ENCODE measurements at regions not wholly inside any gene's neighbourhood (a gene's known extent, or its start where the extent isn't known, plus 50 kb on each side); places are given as distances from the start of the nearest gene placed in this dataset.

- TF ChIP-seq, protein P1, sequence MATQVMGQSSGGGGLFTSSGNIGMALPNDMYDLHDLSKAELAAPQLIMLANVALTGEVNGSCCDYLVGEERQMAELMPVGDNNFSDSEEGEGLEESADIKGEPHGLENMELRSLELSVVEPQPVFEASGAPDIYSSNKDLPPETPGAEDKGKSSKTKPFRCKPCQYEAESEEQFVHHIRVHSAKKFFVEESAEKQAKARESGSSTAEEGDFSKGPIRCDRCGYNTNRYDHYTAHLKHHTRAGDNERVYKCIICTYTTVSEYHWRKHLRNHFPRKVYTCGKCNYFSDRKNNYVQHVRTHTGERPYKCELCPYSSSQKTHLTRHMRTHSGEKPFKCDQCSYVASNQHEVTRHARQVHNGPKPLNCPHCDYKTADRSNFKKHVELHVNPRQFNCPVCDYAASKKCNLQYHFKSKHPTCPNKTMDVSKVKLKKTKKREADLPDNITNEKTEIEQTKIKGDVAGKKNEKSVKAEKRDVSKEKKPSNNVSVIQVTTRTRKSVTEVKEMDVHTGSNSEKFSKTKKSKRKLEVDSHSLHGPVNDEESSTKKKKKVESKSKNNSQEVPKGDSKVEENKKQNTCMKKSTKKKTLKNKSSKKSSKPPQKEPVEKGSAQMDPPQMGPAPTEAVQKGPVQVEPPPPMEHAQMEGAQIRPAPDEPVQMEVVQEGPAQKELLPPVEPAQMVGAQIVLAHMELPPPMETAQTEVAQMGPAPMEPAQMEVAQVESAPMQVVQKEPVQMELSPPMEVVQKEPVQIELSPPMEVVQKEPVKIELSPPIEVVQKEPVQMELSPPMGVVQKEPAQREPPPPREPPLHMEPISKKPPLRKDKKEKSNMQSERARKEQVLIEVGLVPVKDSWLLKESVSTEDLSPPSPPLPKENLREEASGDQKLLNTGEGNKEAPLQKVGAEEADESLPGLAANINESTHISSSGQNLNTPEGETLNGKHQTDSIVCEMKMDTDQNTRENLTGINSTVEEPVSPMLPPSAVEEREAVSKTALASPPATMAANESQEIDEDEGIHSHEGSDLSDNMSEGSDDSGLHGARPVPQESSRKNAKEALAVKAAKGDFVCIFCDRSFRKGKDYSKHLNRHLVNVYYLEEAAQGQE (IDR thresholded peaks at IDR 0.05): no peak
- TF ChIP-seq EGR1 (IDR thresholded peaks at IDR 0.05; ENCODE audit: low read depth in 2 of 2): no peak
- no peak for TF ChIP-seq MAX (IDR thresholded peaks at IDR 0.05)
- no peak for TF ChIP-seq SP1 (IDR thresholded peaks at IDR 0.05)
- TF ChIP-seq RAD21 (IDR thresholded peaks at IDR 0.05): no peak
- TF ChIP-seq HNF4A (conservative IDR thresholded peaks at IDR 0.05): no peak
- no peak for TF ChIP-seq RXRA (IDR thresholded peaks at IDR 0.05)
- TF ChIP-seq, protein P2, sequence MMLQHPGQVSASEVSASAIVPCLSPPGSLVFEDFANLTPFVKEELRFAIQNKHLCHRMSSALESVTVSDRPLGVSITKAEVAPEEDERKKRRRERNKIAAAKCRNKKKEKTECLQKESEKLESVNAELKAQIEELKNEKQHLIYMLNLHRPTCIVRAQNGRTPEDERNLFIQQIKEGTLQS (IDR thresholded peaks at IDR 0.05): no peak
- no peak for TF ChIP-seq FOXA1 (IDR thresholded peaks at IDR 0.05)
- TF ChIP-seq, protein P3, sequence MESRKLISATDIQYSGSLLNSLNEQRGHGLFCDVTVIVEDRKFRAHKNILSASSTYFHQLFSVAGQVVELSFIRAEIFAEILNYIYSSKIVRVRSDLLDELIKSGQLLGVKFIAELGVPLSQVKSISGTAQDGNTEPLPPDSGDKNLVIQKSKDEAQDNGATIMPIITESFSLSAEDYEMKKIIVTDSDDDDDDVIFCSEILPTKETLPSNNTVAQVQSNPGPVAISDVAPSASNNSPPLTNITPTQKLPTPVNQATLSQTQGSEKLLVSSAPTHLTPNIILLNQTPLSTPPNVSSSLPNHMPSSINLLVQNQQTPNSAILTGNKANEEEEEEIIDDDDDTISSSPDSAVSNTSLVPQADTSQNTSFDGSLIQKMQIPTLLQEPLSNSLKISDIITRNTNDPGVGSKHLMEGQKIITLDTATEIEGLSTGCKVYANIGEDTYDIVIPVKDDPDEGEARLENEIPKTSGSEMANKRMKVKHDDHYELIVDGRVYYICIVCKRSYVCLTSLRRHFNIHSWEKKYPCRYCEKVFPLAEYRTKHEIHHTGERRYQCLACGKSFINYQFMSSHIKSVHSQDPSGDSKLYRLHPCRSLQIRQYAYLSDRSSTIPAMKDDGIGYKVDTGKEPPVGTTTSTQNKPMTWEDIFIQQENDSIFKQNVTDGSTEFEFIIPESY (IDR thresholded peaks at IDR 0.05): no peak
- TF ChIP-seq YY1 (IDR thresholded peaks at IDR 0.05): no peak
- no peak for TF ChIP-seq FOXA2 (IDR thresholded peaks at IDR 0.05)
- Histone ChIP-seq H3K9ac (ENCODE audit: low read depth in 1 of 2, low read length in 2 of 2) (no peak overlapping the region), H3K4me3 (ENCODE audit: low read depth in 1 of 3, low read length in 3 of 3) (no peak overlapping the region), H3K4me1 (ENCODE audit: control insufficient read depth in 4 of 4, insufficient read depth in 4 of 4, low read length in 3 of 4) (no peaks in the 10 kb centered on the region), H3K36me3 (ENCODE audit: control insufficient read depth in 4 of 4, insufficient read depth in 3 of 4, low read depth in 1 of 4, low read length in 3 of 4) (no peaks in the 10 kb centered on the region), H3K27me3 (ENCODE audit: control insufficient read depth in 4 of 4, insufficient read depth in 4 of 4, low read length in 3 of 4) (peaks cover 0 to 5% (median 0%) of the 10 kb centered on the region in 4 donors), H3K27ac (ENCODE audit: low read depth in 1 of 2, low read length in 2 of 2) (no peak overlapping the region), H3K9me3 (ENCODE audit: control insufficient read depth in 4 of 4, low read length in 3 of 4) (peaks cover 0 to 2% (median 0%) of the 10 kb centered on the region in 4 donors)
- no peak for DNase-seq (ENCODE audit: low spot score)
These were observed 731.3 kb upstream of the RAB6C start for GRCh38 chr2:129248198-129248597.

DNA sequence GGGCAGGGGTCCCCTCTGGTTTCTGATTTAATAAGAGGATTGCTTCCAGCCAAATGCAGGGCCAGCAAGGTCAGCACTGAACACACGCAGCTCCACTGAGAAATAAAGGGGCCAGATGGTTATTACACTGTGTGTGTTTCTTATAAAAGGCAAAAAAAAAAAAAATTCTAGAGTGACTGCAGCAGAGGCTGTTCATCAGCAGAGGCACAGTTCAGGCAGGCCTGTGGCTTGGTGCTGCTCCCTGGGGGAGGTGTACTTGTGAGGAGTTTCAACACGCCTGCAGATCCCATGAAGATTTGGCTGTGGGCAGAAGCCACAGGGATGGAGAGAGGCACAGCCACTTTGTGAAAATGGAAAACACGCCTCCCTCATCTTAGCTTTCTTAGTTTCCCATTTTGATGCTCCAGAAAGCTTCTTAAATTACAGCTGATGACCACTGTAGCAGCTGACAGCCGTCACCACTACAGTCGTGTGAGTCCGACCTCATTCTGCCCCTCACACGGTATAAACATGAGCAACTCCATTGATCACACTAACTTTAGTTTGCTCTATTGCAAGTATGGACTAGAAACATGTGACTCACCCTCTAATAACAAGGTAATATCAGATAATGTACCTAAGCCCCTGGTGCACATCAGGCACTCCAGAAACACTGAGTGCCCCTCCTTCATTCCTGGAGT is 726.5 kb upstream of the RAB6C start:
- Histone ChIP-seq H3K27me3 (ENCODE audit: control insufficient read depth in 4 of 4, insufficient read depth in 4 of 4, low read length in 3 of 4) (no peaks in the 10 kb centered on the region), H3K9me3 (ENCODE audit: control insufficient read depth in 4 of 4, low read length in 3 of 4) (peaks cover 0 to 6% (median 0%) of the 10 kb centered on the region in 4 donors), H3K4me3 (ENCODE audit: low read depth in 1 of 3, low read length in 3 of 3) (no peak overlapping the region), H3K27ac (ENCODE audit: low read depth in 1 of 2, low read length in 2 of 2) (no peak overlapping the region), H3K9ac (ENCODE audit: low read depth in 1 of 2, low read length in 2 of 2) (no peak overlapping the region), H3K36me3 (ENCODE audit: control insufficient read depth in 4 of 4, insufficient read depth in 3 of 4, low read depth in 1 of 4, low read length in 3 of 4) (no peaks in the 10 kb centered on the region), H3K4me1 (ENCODE audit: control insufficient read depth in 4 of 4, insufficient read depth in 4 of 4, low read length in 3 of 4) (no peaks in the 10 kb centered on the region)
- DNase-seq (ENCODE audit: low spot score): no peak
- 71% methylated on average over 7 of the region's 7 CpGs for WGBS
- TF ChIP-seq, protein P2 (IDR thresholded peaks at IDR 0.05): no peak
- TF ChIP-seq EGR1 (IDR thresholded peaks at IDR 0.05; ENCODE audit: low read depth in 2 of 2) (no peak), RXRA (IDR thresholded peaks at IDR 0.05) (no peak), HNF4A (conservative IDR thresholded peaks at IDR 0.05) (no peak), RAD21 (IDR thresholded peaks at IDR 0.05) (no peak), HNF4G (IDR thresholded peaks at IDR 0.05) (no peak), SP1 (IDR thresholded peaks at IDR 0.05) (no peak), TAF1 (conservative IDR thresholded peaks at IDR 0.05) (no peak), NR2F2 (IDR thresholded peaks at IDR 0.05) (no peak)
- TF ChIP-seq, protein P4, sequence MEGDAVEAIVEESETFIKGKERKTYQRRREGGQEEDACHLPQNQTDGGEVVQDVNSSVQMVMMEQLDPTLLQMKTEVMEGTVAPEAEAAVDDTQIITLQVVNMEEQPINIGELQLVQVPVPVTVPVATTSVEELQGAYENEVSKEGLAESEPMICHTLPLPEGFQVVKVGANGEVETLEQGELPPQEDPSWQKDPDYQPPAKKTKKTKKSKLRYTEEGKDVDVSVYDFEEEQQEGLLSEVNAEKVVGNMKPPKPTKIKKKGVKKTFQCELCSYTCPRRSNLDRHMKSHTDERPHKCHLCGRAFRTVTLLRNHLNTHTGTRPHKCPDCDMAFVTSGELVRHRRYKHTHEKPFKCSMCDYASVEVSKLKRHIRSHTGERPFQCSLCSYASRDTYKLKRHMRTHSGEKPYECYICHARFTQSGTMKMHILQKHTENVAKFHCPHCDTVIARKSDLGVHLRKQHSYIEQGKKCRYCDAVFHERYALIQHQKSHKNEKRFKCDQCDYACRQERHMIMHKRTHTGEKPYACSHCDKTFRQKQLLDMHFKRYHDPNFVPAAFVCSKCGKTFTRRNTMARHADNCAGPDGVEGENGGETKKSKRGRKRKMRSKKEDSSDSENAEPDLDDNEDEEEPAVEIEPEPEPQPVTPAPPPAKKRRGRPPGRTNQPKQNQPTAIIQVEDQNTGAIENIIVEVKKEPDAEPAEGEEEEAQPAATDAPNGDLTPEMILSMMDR (IDR thresholded peaks at IDR 0.05; ENCODE audit: low read depth, low read length, missing input control): no peak
- TF ChIP-seq, protein P3 (IDR thresholded peaks at IDR 0.05): no peak

All from liver (tissue), 8 donors.